Endothelial cell of umbilical vein (primary cell): ENCODE measurements at regions not wholly inside any gene's neighbourhood (a gene's known extent, or its start where the extent isn't known, plus 50 kb on each side); places are given as distances from the start of the nearest gene placed in this dataset.

Source experiments
- BruUV-seq: library from RNA; stranded (reverse); fragments of 400-500 nt; replicated peaks from 2 replicates; lab custom pipeline; 2021; lab: Mats Ljungman, UMichigan
- CTCF ChIA-PET: fragments of 300-600, 350-600 bp; sonication (Branson Sonifier 250); formaldehyde crosslinking; loops from one replicate; lab custom pipeline; 2021; ENCODE audit warnings: antibody characterized with exemption, inconsistent platforms; lab: Charles Lee
- POLR2A ChIA-PET: fragments of 300-600, 350-600 bp; sonication (Branson Sonifier 250); formaldehyde crosslinking; loops from one replicate; lab custom pipeline; 2021; ENCODE audit warnings: antibody characterized with exemption, inconsistent platforms; lab: Charles Lee
- DNase-seq: peaks from one replicate; pipeline ENCODE4 v3.0.0-alpha.2; 2011; ENCODE audit warnings: low read depth, low spot score
- FAIRE-seq: peaks from 2 replicates; lab custom pipeline; 2011; peaks lifted over from hg19 to GRCh38; lab: Jason Lieb, UNC
- H2AFZ ChIP-seq: 2 replicates; pipeline ENCODE4 v1.6.0; 2012; ENCODE audit warnings: low read depth, low read length, control low read depth, inconsistent platforms
- H3K27ac ChIP-seq: 2 replicates; pipeline ENCODE4 v1.5.1; 2011; ENCODE audit warnings: low read depth, mild to moderate bottlenecking, control low read depth, low read length, moderate library complexity; ENCODE audit not compliant: insufficient read depth
- H3K27me3 ChIP-seq, 2 experiments: 2 replicates each; pipeline versions ENCODE4 v1.6.0 to v1.6.1; 2011; ENCODE audit warnings: low read length in 2 of 2, mixed read lengths in 1 of 2; ENCODE audit not compliant: control insufficient read depth in 2 of 2, insufficient read depth in 2 of 2
- H3K36me3 ChIP-seq, 2 experiments: 2 replicates in 1 of 2; 3 replicates in 1 of 2; pipeline ENCODE4 v1.5.1; 2011; ENCODE audit warnings: low read length in 2 of 2, mild to moderate bottlenecking in 1 of 2, moderate library complexity in 1 of 2; ENCODE audit not compliant: control insufficient read depth in 2 of 2, insufficient read depth in 2 of 2; ENCODE audit errors: extremely low read depth in 1 of 2
- H3K4me1 ChIP-seq: 3 replicates; pipeline ENCODE4 v1.5.1; 2011; ENCODE audit warnings: mild to moderate bottlenecking, low read length; ENCODE audit not compliant: control insufficient read depth, insufficient read depth; ENCODE audit errors: extremely low read depth
- H3K4me2 ChIP-seq: 2 replicates; pipeline ENCODE4 v1.6.1; 2011; ENCODE audit warnings: low read length, control low read depth, mixed read lengths; ENCODE audit not compliant: insufficient read depth
- H3K4me3 ChIP-seq, 3 experiments: fragments of 200-600 bp in 1 of 3; sonication (generic), shearing (Covaris generic) in 1 of 3; replicated peaks in 1 of 3; 2 replicates each; pipeline ENCODE4 v1.5.1; 2011 to 2016; ENCODE audit warnings: control low read depth in 3 of 3, low read length in 3 of 3, mild to moderate bottlenecking in 2 of 3, inconsistent platforms in 1 of 3, low read depth in 1 of 3, moderate library complexity in 1 of 3; ENCODE audit not compliant: insufficient read depth in 1 of 3
- H3K79me2 ChIP-seq: 2 replicates; pipeline ENCODE4 v1.6.0; 2012; ENCODE audit warnings: low read length, inconsistent platforms; ENCODE audit not compliant: control insufficient read depth, insufficient read depth
- H3K9ac ChIP-seq: replicated peaks from 2 replicates; pipeline ENCODE3; 2011; ENCODE audit warnings: low read length, control low read depth; ENCODE audit not compliant: insufficient read depth; ENCODE audit errors: extremely low read depth
- H3K9me1 ChIP-seq: replicated peaks from 3 replicates; pipeline ENCODE4 v1.6.0; 2011; ENCODE audit warnings: mild to moderate bottlenecking, low read length; ENCODE audit not compliant: control insufficient read depth, insufficient read depth; ENCODE audit errors: extremely low read depth
- H3K9me3 ChIP-seq: replicated peaks from 2 replicates; pipeline ENCODE4 v1.5.1; 2012; ENCODE audit warnings: low read length, inconsistent platforms; ENCODE audit not compliant: control insufficient read depth, insufficient read depth
- H4K20me1 ChIP-seq: replicated peaks from 2 replicates; pipeline ENCODE3; 2011; ENCODE audit warnings: mild to moderate bottlenecking, low read length; ENCODE audit not compliant: control insufficient read depth, insufficient read depth; ENCODE audit errors: extremely low read depth
- CTCF ChIP-seq, 2 donors: IDR thresholded peaks; 1 replicate in 1 of 2; 2 replicates in 1 of 2; pipeline ENCODE4 v1.5.1; 2011; ENCODE audit warnings: low read length in 2 of 2, mild to moderate bottlenecking in 2 of 2, moderate library complexity in 2 of 2, control low read depth in 1 of 2, inconsistent platforms in 1 of 2, low read depth in 1 of 2; ENCODE audit not compliant: insufficient read depth in 1 of 2; ENCODE audit errors: extremely low read depth in 1 of 2
- EZH2 ChIP-seq: IDR thresholded peaks from 2 replicates; pipeline ENCODE4 v1.6.1; 2012; ENCODE audit warnings: borderline replicate concordance, low read depth, mild to moderate bottlenecking, moderate library complexity, low read length, inconsistent platforms; ENCODE audit not compliant: severe bottlenecking
- FOS ChIP-seq: IDR thresholded peaks from 2 replicates; pipeline ENCODE4 v1.6.1; 2011; ENCODE audit warnings: mild to moderate bottlenecking, low read length, moderate library complexity, borderline replicate concordance; ENCODE audit not compliant: insufficient read depth
- GATA2 ChIP-seq: IDR thresholded peaks from 2 replicates; pipeline ENCODE4 v1.7.0; 2011; ENCODE audit warnings: low read depth, mild to moderate bottlenecking, moderate library complexity, mixed read lengths, low read length; ENCODE audit not compliant: insufficient read length, insufficient read depth
- JUN ChIP-seq: IDR thresholded peaks from 2 replicates; pipeline ENCODE4 v1.6.1; 2011; ENCODE audit warnings: borderline replicate concordance, low read depth; ENCODE audit not compliant: insufficient read length, insufficient read depth
- MAX ChIP-seq: IDR thresholded peaks from 2 replicates; pipeline ENCODE4 v1.6.1; 2011; ENCODE audit not compliant: insufficient read depth, insufficient read length
- MYC ChIP-seq: IDR thresholded peaks from one replicate; pipeline ENCODE4 v1.6.1; 2011; ENCODE audit warnings: mild to moderate bottlenecking, low read depth, low read length
- POLR2A ChIP-seq: IDR thresholded peaks from 2 replicates; pipeline ENCODE4 v1.6.1; 2012; ENCODE audit warnings: low read depth, mild to moderate bottlenecking, control low read depth, low read length
- POLR2AphosphoS5 ChIP-seq: IDR thresholded peaks from 2 replicates; pipeline ENCODE4 v1.6.1; 2012; ENCODE audit warnings: low read depth, mild to moderate bottlenecking, control low read depth, low read length, moderate library complexity; ENCODE audit not compliant: insufficient read depth
- dilution Hi-C: fragments of 300-500 bp; cut with MboI; formaldehyde crosslinking; loops from one replicate; pipeline ENCODE4 v1.15.0; 2019; ENCODE audit warnings: low sequenced_read_pairs; ENCODE audit not compliant: extremely low pct_ligation_motif_present
- intact Hi-C: fragments of 100-400 bp; cut with micrococcal nuclease; formaldehyde crosslinking; loops from one replicate; pipeline ENCODE4 v1.10.0; 2022

GRCh38 chr14:22715890-22716289, 50.6 kb upstream of the OXA1L start:
- FAIRE-seq: no peak

More at GRCh38 chr14:22715890-22716289, 50.6 kb upstream of the OXA1L start:
- BruUV-seq: no TSS peak
- ChIA-PET CTCF (interaction anchor here (1.5 kb wide), 1 partner anchor 58 kb away, joined by 5 read pairs; no protein-coding TSS in a partner anchor), POLR2A (no interaction called here)
- no peak overlapping the region for H3K4me2 ChIP-seq
- dilution Hi-C loops (no loop called here), intact Hi-C loops (no loop called here)
- H3K9ac ChIP-seq: no peak overlapping the region
- no peak overlapping the region for H3K27ac ChIP-seq
- no peaks in the 10 kb centered on the region for H3K36me3 ChIP-seq
- H3K9me1 ChIP-seq: no peaks in the 10 kb centered on the region
- no peaks in the 10 kb centered on the region for H3K9me3 ChIP-seq
- H3K4me3 ChIP-seq: no peak overlapping the region
- no peaks in the 10 kb centered on the region for H3K27me3 ChIP-seq
- TF ChIP-seq MYC: no peak
- no peak for TF ChIP-seq MAX
- TF ChIP-seq EZH2: no peak
- no peak for TF ChIP-seq POLR2AphosphoS5
- no peak for TF ChIP-seq FOS
- no peak for TF ChIP-seq JUN
- TF ChIP-seq CTCF (IDR thresholded peaks at IDR 0.05; ENCODE audit: extremely low read depth in 1 of 2, insufficient read depth in 1 of 2, low read depth in 1 of 2, low read length in 2 of 2): no peak
- TF ChIP-seq POLR2A: no peak
- TF ChIP-seq GATA2: no peak
- DNase-seq: no peak
- H3K4me1 ChIP-seq: peaks cover 23% of the 10 kb centered on the region
- H4K20me1 ChIP-seq: no peaks in the 10 kb centered on the region
- no peak overlapping the region for H2AFZ ChIP-seq
- no peaks in the 10 kb centered on the region for H3K79me2 ChIP-seq
